ENCODE measurements at regions not wholly inside any gene's neighbourhood (a gene's known extent, or its start where the extent isn't known, plus 50 kb on each side); places are given as distances from the start of the nearest gene placed in this dataset.

DNA sequence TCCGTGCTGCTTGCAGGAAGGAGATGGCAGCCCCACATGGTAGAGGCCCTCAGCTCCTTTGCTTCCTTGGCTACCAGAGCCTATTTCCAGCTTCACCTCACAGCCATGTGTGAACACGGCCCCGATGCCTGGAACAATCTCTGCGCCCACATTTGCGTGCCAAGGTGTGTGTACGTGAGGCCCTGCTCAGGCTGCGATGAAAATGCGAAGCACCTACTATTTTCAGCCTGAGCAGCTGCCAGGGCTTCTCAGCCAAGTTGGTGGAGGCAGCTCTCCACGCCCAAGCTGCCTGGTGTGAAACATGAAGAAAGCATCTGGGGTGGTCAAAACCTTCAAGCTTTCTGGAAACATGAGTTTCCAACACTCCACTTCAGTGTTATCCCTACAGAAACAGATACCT is 177.8 kb upstream of the EGLN3 start:
- no peak for TF ChIP-seq ZNF274 (IDR thresholded peaks at IDR 0.05; ENCODE audit: low read depth, low read length)

GRCh38 chr14:34126586-34126985 is 175.7 kb upstream of the EGLN3 start:
- TF ChIP-seq ZNF274 (IDR thresholded peaks at IDR 0.05; ENCODE audit: low read depth, low read length): no peak
- H3K4me3 ChIP-seq (ENCODE audit: low read length): no peak overlapping the region

More for the DNA sequence above, 177.8 kb upstream of the EGLN3 start:
- no peak overlapping the region for H3K4me3 ChIP-seq (ENCODE audit: low read length)

GRCh38 chr14:34124585-34124984 is 173.7 kb upstream of the EGLN3 start:
- no peak for TF ChIP-seq ZNF274 (IDR thresholded peaks at IDR 0.05; ENCODE audit: low read depth, low read length)
- no peak overlapping the region for H3K4me3 ChIP-seq (ENCODE audit: low read length)

DNA sequence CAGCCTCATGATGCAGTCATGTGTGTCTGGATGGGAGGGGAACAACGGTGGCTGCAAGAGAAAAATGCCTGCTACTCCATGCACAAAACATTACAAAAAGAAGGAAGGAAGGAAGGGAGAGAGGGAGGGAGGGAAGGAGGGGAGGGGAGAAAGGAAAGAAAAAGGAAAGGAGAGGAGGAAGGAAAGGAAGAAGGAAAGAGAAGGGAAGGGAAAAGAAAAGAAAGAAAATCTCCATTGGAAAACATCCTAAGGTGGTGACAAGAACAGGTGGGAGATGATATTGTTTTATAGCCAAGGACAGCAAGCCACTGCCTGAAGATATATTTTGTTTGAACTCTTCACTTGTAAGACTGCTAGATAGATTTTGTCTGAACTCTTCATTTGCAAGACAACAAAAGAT is 171.8 kb upstream of the EGLN3 start:
- TF ChIP-seq ZNF274 (IDR thresholded peaks at IDR 0.05; ENCODE audit: low read depth, low read length): no peak
- H3K4me3 ChIP-seq (ENCODE audit: low read length): no peak overlapping the region

DNA sequence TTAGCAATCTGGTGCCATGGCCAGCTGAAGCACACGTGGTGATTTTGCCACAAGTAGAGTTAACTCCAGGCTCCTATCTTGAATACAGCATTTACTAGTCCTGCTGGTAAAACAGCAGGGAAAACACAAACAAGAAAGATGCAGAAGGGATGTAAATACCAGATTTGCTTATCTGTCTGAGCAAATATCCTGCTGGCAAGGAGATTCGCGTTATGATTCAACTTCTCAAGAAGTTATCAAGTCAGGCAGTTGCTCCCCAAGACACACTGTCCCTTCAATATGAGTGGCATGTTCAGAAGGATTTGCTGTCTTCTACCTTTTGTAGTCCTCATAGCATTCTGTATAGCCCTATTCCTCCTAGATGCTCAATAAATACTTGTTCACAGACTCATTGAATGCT is 171.2 kb upstream of the EGLN3 start:
- no peak for TF ChIP-seq ZNF274 (IDR thresholded peaks at IDR 0.05; ENCODE audit: low read depth, low read length)

DNA sequence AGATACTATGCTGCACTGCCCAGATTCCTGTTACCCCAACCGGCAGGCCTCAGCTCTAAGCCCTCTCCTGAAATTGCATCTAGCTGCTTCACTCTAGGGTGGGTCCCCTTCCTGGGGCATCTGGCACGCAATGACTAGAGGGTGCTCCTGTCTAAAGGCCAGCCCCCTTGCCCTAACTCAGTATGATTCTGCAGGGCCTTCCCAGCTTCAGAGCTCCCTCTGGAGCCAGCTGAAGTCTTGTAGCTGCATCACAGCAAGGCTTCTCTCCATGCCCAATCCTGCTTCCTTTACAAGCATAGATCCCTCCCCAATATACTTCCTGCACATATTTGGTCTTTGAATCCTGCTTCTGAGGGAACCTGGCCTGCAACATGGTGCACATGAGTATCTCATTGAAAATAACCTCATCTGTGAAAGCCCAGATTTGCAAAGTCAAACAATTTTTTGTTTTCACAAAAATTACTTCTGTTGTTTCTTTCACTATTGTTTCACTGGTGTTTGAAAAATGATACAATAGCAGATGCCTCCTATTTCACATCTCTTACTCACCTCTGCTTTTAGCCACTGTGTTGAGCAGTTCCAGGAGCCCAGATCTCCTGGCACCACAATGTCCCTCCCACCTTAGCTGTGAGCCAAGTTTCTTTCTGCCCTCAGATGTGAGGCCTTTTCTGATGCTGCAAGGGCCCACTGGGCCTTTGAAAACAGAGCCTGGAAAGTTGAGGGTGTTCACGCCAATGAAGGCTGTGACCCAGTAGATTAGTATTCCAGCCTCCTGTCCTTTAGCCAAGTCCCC is 169.5 kb upstream of the EGLN3 start:
- no peak for TF ChIP-seq ZNF274 (IDR thresholded peaks at IDR 0.05; ENCODE audit: low read depth, low read length)
- H3K4me3 ChIP-seq (ENCODE audit: low read length): no peak overlapping the region

More for the DNA sequence above, 171.2 kb upstream of the EGLN3 start:
- no peak overlapping the region for H3K4me3 ChIP-seq (ENCODE audit: low read length)

GRCh38 chr14:34119107-34119858 is 168.4 kb upstream of the EGLN3 start:
- TF ChIP-seq ZNF274 (IDR thresholded peaks at IDR 0.05; ENCODE audit: low read depth, low read length): no peak
- H3K4me3 ChIP-seq (ENCODE audit: low read length): no peak overlapping the region

GRCh38 chr14:34113991-34114390 is 163.1 kb upstream of the EGLN3 start:
- no peak overlapping the region for H3K4me3 ChIP-seq (ENCODE audit: low read length)
- TF ChIP-seq ZNF274 (IDR thresholded peaks at IDR 0.05; ENCODE audit: low read depth, low read length): no peak

DNA sequence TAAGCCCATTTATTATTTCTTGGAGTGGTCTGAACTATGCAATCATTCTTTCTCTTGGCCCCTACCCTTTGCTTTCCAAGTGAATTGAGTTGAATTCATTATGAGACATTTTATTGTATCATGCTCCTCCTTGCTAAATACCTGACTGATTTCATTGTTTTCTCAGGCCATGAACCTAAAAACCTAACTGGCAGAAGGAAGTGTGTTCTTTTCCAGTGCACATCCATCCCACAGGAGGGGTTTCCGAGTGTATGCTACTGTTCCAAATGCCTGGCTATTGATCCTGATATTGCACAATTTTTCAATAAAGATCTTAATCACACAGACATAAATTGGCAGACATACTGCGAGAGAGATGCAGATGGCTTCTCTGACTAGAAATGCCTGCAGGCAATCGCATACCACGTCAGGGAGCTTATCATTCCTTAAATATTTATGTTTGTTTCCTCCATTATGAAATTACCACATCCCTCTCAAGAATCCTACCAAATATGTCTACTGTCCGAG is 162.2 kb upstream of the EGLN3 start:
- TF ChIP-seq ZNF274 (IDR thresholded peaks at IDR 0.05; ENCODE audit: low read depth, low read length): no peak
- H3K4me3 ChIP-seq (ENCODE audit: low read length): no peak overlapping the region

DNA sequence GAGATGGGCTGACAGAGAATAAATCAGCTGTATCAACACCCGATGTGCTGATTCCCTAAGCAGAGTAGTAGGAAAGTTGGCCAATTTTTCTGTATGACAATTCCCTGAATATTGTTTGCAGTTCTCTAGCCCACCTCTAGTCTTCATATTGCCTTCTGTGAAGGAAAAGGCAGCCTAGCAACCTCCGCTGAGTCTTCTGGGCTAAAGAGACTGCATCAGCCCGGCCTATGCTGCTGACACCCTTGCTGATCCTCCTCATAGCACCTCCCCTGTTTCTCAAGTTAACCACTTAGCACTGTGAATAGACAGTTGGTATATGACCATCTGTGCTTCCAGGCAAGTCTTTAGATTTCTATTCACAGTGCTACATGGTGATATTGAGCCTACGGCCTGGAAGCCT is 161.1 kb upstream of the EGLN3 start:
- no peak overlapping the region for H3K4me3 ChIP-seq (ENCODE audit: low read length)
- no peak for TF ChIP-seq ZNF274 (IDR thresholded peaks at IDR 0.05; ENCODE audit: low read depth, low read length)

DNA sequence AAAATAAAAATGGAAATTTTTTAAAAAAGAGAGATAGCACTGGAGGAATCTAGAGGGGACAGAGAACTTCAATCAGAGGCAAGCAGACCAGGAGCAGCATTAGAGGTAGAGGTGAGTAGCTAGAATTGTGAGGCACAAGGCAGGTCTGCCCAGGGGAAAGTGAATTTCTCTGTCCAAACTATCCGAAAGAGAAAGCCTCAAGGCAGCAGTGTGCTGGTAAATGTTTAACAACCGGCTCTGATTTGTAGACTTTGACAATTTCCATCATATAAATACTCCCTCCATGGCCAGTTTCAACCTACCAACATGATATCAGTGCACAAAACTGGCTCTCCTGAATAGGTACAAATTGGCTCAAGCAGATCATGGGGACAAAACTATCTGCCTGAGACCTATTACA is 160.6 kb upstream of the EGLN3 start:
- no peak for TF ChIP-seq ZNF274 (IDR thresholded peaks at IDR 0.05; ENCODE audit: low read depth, low read length)
- H3K4me3 ChIP-seq (ENCODE audit: low read length): no peak overlapping the region

GRCh38 chr14:34110531-34110930 is 159.7 kb upstream of the EGLN3 start:
- H3K4me3 ChIP-seq (ENCODE audit: low read length): no peak overlapping the region
- no peak for TF ChIP-seq ZNF274 (IDR thresholded peaks at IDR 0.05; ENCODE audit: low read depth, low read length)

DNA sequence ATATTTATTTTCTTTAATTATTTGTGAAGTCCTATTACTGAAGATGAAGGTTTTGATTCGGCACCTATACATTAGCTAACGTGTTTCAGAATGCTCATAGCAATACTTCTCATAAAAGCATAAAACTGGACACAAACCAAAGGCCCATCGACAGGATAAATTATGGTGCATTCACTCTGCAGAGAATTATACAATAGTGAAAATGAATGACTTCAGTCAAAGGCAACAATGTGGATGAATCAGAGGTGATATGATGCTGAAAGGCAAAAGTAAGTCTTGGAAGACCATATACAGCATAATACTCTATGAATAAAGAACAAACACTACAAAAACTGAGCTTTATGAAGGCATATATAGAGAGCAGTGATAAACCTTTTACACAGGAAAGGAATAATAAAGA is 156.6 kb upstream of the EGLN3 start:
- H3K4me3 ChIP-seq (ENCODE audit: low read length): no peak overlapping the region
- no peak for TF ChIP-seq ZNF274 (IDR thresholded peaks at IDR 0.05; ENCODE audit: low read depth, low read length)

DNA sequence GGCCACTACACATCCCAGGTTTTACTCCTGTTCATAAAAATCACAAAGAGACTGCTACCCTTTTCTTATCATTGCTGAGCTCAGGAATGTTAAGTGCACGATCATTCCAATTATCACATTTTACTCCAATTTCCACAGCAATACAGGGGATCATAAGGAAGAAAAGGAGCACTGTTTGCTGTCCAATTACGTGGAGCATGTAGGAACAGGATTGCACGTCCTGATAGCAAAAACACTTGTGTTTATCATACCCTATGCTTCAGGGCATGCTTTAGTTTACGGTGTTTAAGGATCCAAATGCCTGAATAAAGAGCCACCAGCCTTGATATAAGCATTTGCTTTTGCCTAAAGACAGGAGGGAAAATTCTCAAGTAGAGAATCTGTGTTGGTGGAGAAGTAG is 155.4 kb upstream of the EGLN3 start:
- H3K4me3 ChIP-seq (ENCODE audit: low read length): no peak overlapping the region
- TF ChIP-seq ZNF274 (IDR thresholded peaks at IDR 0.05; ENCODE audit: low read depth, low read length): no peak
